ENCODE measurements at regions not wholly inside any gene's neighbourhood (a gene's known extent, or its start where the extent isn't known, plus 50 kb on each side); places are given as distances from the start of the nearest gene placed in this dataset.
"Not testable (repeated sequence)": the region's sequence is repeated elsewhere in the genome, so short reads cannot be mapped to it uniquely, and the experiment has no call there.

DNA sequence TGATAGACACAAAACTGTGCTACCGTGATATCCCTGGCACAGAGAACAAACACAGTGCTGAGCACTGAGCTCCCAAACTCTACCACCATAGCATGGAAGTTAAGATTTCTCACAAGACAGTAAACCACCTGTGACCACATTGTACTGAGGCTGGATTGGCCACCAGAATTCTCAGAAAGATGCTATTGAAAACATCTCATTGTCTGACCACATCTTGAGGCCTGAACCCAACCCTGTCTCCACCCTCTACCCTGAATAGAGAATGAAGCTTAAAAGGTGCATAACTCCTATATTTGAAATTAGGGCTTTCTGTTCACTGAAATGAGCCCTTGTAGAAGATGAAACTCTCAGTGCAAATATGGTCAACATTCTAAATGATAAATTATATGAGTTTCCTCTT, 281.3 kb upstream of the NPAP1 start:
- Histone ChIP-seq H3K27me3 (ENCODE audit: control insufficient read depth, insufficient read depth, low read length) (no peaks in the 10 kb centered on the region), H3K36me3 (ENCODE audit: control insufficient read depth, insufficient read depth, low read length) (no peaks in the 10 kb centered on the region), H3K4me3 (ENCODE audit: low read depth, low read length) (no peak overlapping the region)
- TF ChIP-seq, protein P1, sequence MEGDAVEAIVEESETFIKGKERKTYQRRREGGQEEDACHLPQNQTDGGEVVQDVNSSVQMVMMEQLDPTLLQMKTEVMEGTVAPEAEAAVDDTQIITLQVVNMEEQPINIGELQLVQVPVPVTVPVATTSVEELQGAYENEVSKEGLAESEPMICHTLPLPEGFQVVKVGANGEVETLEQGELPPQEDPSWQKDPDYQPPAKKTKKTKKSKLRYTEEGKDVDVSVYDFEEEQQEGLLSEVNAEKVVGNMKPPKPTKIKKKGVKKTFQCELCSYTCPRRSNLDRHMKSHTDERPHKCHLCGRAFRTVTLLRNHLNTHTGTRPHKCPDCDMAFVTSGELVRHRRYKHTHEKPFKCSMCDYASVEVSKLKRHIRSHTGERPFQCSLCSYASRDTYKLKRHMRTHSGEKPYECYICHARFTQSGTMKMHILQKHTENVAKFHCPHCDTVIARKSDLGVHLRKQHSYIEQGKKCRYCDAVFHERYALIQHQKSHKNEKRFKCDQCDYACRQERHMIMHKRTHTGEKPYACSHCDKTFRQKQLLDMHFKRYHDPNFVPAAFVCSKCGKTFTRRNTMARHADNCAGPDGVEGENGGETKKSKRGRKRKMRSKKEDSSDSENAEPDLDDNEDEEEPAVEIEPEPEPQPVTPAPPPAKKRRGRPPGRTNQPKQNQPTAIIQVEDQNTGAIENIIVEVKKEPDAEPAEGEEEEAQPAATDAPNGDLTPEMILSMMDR (IDR thresholded peaks at IDR 0.05; ENCODE audit: insufficient read depth, low read depth, low read length), result no peak
- no peak for DNase-seq (ENCODE audit: low read depth)
- CTCF ChIA-PET, result no interaction called here
- POLR2A ChIA-PET, result no interaction called here

DNA sequence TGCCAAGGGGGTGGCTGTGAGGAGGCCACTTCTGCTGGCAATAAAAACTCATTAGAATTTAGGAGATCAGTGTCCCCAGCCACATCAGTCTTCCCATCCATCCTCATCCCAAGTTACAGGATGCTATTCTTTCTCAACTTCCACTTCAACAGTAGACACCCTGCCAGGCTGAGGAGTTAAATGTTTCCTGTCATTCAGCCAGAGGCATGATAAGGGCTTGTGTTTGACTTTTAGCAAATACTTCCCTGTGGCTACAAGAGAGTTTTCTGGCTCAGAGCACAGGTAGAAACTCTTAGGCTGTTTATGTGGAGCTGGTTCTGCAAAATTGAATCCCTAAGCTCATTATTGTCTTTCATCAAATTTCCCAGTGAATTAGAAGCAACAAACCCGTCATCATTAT, 262.9 kb upstream of the NPAP1 start:
- POLR2A ChIA-PET; H3K36me3 ChIP-seq (ENCODE audit: control insufficient read depth, insufficient read depth, low read length); CTCF ChIA-PET; H3K4me3 ChIP-seq (ENCODE audit: low read depth, low read length); DNase-seq (ENCODE audit: low read depth); H3K27me3 ChIP-seq (ENCODE audit: control insufficient read depth, insufficient read depth, low read length): not testable (repeated sequence)

DNA sequence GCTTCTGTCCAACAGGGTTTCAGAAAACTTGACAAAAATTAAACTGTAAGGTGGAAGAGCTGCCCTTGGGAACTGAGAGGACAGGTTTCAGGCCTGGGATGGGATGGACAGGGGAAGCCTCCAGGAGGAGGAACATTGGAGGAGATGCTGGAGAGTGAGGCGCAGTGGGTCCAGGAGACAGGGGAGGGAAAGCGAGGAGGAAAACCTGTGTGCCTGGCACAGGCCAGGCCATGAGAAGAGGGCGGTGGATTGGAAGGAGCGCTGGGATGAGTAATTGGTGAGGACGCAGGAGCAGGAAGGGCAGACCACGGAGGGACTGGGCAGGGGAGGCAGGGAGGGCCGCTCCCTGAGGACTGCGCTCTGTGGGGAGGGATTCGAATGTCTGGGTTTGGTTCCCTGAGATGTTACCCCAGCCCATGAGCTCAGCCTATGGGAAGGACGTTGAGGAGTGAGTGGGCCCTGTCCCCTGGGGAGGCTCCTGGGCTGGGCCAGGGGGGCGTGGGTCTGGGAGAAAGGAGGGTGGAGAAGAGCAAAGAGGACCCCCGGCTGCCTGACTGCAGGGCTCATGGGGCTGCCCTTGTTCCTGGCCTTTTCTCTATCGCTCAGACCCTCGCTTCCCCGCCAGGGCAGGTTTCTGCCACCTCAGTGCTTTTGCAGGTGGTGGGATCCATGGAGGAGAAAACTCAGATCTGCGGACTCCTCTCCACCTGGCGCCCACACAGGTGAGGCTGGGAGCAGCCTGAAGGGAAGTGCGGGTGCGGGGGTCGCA, 249.1 kb upstream of the NPAP1 start:
- DNase-seq (ENCODE audit: low read depth); CTCF ChIA-PET; H3K27me3 ChIP-seq (ENCODE audit: control insufficient read depth, insufficient read depth, low read length); H3K36me3 ChIP-seq (ENCODE audit: control insufficient read depth, insufficient read depth, low read length); POLR2A ChIA-PET; H3K4me3 ChIP-seq (ENCODE audit: low read depth, low read length): not testable (repeated sequence)

DNA sequence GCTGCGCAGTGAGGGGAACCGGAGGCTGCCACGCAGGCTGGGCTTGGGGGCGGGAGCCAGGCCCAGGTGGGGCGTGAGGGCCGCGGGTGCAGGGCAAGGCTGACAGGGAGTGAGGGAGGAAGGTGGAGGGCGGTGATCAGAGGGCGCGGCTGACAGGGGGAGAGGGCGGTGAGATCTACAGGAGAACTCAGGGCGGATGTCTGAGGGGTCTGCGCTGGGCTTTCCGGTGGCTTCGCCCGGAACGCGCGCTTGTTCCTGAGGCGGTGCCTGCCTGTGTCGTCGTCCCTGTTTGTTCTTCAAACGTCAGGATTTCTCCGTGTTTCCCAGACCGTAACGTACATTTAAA, 248.5 kb upstream of the NPAP1 start:
- CTCF ChIA-PET; DNase-seq (ENCODE audit: low read depth); H3K36me3 ChIP-seq (ENCODE audit: control insufficient read depth, insufficient read depth, low read length); H3K4me3 ChIP-seq (ENCODE audit: low read depth, low read length); POLR2A ChIA-PET; H3K27me3 ChIP-seq (ENCODE audit: control insufficient read depth, insufficient read depth, low read length): not testable (repeated sequence)

DNA sequence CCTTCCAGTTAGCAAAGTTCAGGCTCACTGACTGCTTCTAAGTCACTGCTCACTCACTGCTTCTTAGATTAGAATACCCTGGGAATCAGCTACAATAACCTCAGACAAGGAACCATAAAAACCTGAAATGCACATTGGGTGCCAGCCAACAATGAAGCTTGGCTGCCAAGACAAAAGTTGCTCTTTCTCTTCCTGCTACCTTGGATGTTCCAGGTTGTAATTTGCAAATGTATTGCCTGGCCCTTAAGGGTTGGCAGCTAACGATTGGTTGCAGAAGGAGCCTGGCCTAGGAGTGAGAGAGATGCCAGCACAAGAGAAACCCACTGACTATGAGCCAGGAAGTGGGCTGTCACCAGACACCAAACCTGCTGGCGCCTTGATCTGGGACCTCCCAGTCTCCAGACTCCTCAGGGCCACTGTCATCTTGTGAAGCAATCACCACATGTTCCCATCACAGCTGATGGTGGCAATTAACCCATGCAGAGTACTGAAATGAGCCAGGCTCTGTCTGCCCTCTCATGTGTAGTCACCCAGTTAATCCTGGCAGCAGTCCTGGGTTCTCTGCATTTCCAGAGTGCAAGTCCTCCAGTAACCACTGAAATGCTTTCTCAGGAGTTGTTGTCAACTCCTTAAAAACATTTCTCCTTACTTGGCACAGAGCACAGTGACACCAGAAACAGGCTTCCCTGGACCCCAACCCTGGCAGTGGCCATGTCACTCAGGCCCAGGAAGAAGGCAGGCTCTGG, 240.3 kb upstream of the NPAP1 start:
- CTCF ChIA-PET; H3K27me3 ChIP-seq (ENCODE audit: control insufficient read depth, insufficient read depth, low read length); H3K4me3 ChIP-seq (ENCODE audit: low read depth, low read length); H3K36me3 ChIP-seq (ENCODE audit: control insufficient read depth, insufficient read depth, low read length); POLR2A ChIA-PET; DNase-seq (ENCODE audit: low read depth): not testable (repeated sequence)

DNA sequence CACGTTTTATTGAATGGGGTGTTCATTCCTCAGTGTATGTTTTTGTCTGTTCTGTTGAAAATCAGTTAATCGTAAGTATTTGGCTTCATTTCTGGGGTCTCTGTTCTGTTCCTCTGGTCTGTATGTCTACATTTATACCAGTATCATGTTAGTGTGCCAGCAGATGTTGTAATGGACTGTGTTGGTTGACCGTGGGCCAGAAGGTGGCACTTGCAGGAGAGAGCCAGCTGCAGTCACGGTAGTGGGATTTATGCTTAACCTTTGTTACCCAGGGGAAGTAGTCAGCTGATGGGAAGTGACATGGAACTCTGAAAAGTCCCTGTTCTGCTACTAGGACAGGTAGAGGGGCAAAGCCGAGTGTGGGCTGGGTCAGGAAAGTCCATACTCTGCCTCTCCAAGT, 238.3 kb upstream of the NPAP1 start:
- CTCF ChIA-PET; DNase-seq (ENCODE audit: low read depth); POLR2A ChIA-PET; H3K36me3 ChIP-seq (ENCODE audit: control insufficient read depth, insufficient read depth, low read length); H3K4me3 ChIP-seq (ENCODE audit: low read depth, low read length); H3K27me3 ChIP-seq (ENCODE audit: control insufficient read depth, insufficient read depth, low read length): not testable (repeated sequence)

DNA sequence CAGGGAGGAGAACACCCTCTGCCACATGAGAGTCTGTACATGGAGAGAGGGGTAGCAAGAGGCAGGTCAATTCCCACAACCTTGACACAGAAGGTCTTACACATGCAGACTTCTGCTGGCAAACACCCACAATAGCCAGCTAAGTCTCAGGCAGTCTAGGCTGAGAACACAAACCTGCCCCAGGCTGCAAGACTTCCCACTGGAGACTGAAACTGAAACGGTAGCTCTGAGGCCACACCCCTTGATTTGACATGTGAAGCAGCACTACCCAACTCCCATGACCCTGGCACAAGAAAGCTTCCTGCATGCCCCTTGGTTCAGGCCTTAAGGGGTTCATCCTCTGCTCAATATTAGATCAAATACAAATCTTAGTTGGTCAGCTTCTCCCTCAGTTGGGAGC, 237.8 kb upstream of the NPAP1 start:
- CTCF ChIA-PET; H3K4me3 ChIP-seq (ENCODE audit: low read depth, low read length); POLR2A ChIA-PET; H3K36me3 ChIP-seq (ENCODE audit: control insufficient read depth, insufficient read depth, low read length); H3K27me3 ChIP-seq (ENCODE audit: control insufficient read depth, insufficient read depth, low read length); DNase-seq (ENCODE audit: low read depth): not testable (repeated sequence)

DNA sequence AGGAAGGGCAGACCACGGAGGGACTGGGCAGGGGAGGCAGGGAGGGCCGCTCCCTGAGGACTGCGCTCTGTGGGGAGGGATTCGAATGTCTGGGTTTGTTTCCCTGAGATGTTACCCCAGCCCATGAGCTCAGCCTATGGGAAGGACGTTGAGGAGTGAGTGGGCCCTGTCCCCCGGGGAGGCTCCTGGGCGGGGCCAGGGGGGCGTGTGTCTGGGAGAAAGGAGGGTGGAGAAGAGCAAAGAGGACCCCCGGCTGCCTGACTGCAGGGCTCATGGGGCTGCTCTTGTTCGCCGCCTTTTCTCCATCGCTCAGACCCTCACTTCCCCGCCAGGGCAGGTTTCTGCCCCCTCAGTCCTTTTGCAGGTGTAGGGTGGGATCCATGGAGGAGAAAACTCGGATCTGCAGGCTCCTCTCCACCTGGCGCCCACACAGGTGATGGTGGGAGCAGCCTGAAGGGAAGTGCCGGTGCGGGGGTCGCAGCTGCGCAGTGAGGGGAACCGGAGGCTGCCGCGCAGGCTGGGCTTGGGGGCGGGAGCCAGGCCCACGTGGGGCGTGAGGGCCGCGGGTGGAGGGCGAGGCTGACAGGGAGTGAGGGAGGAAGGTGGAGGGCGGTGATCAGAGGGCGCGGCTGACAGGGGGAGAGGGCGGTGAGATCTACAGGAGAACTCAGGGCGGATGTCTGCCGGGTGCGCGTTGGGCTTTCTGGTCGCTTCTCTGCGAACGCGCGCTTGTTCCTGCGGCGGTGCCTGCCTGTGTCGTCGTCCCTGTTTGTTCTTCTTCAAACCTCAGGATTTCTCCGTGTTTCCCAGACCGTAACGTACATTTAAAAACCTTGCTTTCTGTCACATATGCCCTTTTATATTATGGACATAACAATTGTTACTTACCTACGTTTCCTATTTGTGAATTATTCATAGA, 198.2 kb upstream of the NPAP1 start:
- H3K27me3 ChIP-seq (ENCODE audit: control insufficient read depth, insufficient read depth, low read length); CTCF ChIA-PET; POLR2A ChIA-PET; H3K36me3 ChIP-seq (ENCODE audit: control insufficient read depth, insufficient read depth, low read length); DNase-seq (ENCODE audit: low read depth); H3K4me3 ChIP-seq (ENCODE audit: low read depth, low read length): not testable (repeated sequence)

DNA sequence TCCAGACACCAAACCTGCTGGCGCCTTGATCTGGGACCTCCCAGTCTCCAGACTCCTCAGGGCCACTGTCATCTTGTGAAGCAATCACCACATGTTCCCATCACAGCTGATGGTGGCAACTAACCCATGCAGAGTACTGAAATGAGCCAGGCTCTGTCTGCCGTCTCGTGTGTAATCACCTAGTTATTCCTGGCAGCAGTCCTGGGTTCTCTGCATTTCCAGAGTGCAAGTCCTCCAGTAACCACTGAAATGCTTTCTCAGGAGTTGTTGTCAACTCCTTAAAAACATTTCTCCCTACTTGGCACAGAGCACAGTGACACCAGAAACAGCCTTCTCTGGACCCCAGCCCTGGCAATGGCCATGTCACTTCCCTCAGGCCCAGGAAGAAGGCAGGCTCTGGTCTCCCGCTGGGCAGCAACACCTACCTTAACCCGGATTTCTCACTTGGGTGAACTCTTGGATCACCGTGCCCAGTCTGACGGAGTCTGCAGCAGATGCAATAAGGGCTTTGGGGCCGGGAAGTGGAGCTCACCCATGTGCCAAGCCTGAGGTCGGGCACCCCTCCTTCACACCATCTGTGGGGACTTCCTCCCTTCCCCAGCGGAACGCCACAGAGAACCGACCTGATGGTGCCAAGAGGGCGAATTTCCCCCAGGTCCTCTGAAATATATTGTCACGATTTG, 189.5 kb upstream of the NPAP1 start:
- DNase-seq (ENCODE audit: low read depth); CTCF ChIA-PET; POLR2A ChIA-PET; H3K36me3 ChIP-seq (ENCODE audit: control insufficient read depth, insufficient read depth, low read length); H3K4me3 ChIP-seq (ENCODE audit: low read depth, low read length); H3K27me3 ChIP-seq (ENCODE audit: control insufficient read depth, insufficient read depth, low read length): not testable (repeated sequence)

DNA sequence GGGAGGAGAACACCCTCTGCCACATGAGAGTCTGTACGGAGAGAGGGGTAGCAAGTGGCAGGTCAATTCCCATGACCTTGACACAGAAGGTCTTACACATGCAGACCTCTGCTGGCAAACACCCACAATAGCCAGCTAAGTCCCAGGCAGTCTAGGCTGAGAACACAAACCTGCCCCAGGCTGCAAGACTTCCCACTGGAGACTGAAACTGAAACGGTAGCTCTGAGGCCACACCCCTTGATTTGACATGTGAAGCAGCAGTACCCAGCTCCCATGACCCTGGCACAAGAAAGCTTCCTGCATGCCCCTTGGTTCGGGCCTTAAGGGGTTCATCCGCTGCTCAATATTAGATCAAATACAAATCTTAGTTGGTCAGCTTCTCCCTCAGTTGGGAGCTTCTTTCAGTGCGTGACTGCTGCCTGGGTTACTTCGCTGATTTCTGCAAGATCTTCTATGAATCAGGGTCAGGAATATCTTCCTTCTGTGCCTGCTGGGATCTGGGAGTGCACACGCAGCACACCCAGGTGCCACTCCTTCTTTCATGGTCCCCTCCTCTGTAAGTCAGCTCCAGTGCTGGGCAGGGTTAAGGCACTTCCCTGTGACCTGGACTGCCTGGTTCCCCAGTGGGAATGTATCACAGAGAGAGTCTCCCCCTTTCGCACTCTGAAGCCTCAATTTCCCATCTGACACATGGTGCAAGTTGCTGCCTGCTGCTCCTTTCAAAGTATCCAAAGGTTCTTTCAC, 187.2 kb upstream of the NPAP1 start:
- POLR2A ChIA-PET; CTCF ChIA-PET; DNase-seq (ENCODE audit: low read depth); H3K27me3 ChIP-seq (ENCODE audit: control insufficient read depth, insufficient read depth, low read length); H3K36me3 ChIP-seq (ENCODE audit: control insufficient read depth, insufficient read depth, low read length); H3K4me3 ChIP-seq (ENCODE audit: low read depth, low read length): not testable (repeated sequence)

DNA sequence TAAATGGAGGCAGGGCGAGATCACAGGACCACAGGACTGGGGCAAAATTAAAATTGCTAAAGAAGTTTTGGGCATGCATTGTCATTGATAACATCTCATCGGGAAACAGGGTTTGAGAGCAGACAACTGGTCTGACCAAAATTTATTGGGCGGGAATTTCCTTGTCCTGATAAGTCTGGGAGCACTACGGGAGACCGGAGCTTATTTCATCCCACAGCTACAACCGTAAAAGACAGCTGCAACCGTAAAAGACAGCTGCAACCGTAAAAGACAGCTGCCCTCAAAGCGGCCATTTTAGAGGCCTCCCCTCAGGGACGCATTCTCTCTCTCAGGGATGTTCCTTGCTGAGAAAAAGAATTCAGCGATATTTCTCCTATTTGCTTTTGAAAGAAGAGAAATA, 170.4 kb upstream of the NPAP1 start:
- POLR2A ChIA-PET; CTCF ChIA-PET; H3K27me3 ChIP-seq (ENCODE audit: control insufficient read depth, insufficient read depth, low read length); H3K36me3 ChIP-seq (ENCODE audit: control insufficient read depth, insufficient read depth, low read length); H3K4me3 ChIP-seq (ENCODE audit: low read depth, low read length); DNase-seq (ENCODE audit: low read depth): not testable (repeated sequence)
